ENCODE measurements at regions not wholly inside any gene's neighbourhood (a gene's known extent, or its start where the extent isn't known, plus 50 kb on each side); places are given as distances from the start of the nearest gene placed in this dataset.

- no peak for TF ChIP-seq NFIC (IDR thresholded peaks at IDR 0.05)
- TF ChIP-seq TAF1 (IDR thresholded peaks at IDR 0.05; ENCODE audit: low read depth), result no peak
- no peak for TF ChIP-seq CEBPB (IDR thresholded peaks at IDR 0.05)
- TF ChIP-seq, protein P1, sequence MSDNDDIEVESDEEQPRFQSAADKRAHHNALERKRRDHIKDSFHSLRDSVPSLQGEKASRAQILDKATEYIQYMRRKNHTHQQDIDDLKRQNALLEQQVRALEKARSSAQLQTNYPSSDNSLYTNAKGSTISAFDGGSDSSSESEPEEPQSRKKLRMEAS (IDR thresholded peaks at IDR 0.05), result no peak
- TF ChIP-seq EGR1 (IDR thresholded peaks at IDR 0.05), result no peak
- no peak for TF ChIP-seq TEAD4 (IDR thresholded peaks at IDR 0.05)
- TF ChIP-seq ZBTB7A (IDR thresholded peaks at IDR 0.05; ENCODE audit: low read depth), result no peak
- no peak for TF ChIP-seq YY1 (IDR thresholded peaks at IDR 0.05; ENCODE audit: low read depth)
- TF ChIP-seq CREB1 (IDR thresholded peaks at IDR 0.05; ENCODE audit: low read depth), result no peak
- TF ChIP-seq REST (IDR thresholded peaks at IDR 0.05; ENCODE audit: low read depth), result no peak
- no peak for TF ChIP-seq FOXM1 (IDR thresholded peaks at IDR 0.05; ENCODE audit: borderline replicate concordance, low read depth)
- TF ChIP-seq EP300 (IDR thresholded peaks at IDR 0.05; ENCODE audit: borderline replicate concordance), result no peak
- no peak for TF ChIP-seq TCF12 (IDR thresholded peaks at IDR 0.05; ENCODE audit: low read depth)
Measured at GRCh38 chr7:19439517-19439916, 269.3 kb downstream of the POLR1F start.

All from Ishikawa (cell line).